ENCODE measurements at regions not wholly inside any gene's neighbourhood (a gene's known extent, or its start where the extent isn't known, plus 50 kb on each side); places are given as distances from the start of the nearest gene placed in this dataset.

- Histone ChIP-seq H3K4me3 (ENCODE audit: low read length) (no peak overlapping the region), H3K27me3 (ENCODE audit: control insufficient read depth, insufficient read depth, low read length) (no peaks in the 10 kb centered on the region), H3K27ac (ENCODE audit: low read length) (no peak overlapping the region), H3K9me3 (replicated peaks; ENCODE audit: control insufficient read depth, low read depth, low read length) (no peaks in the 10 kb centered on the region), H3K4me1 (ENCODE audit: control insufficient read depth, insufficient read depth, low read length) (no peaks in the 10 kb centered on the region), H3K36me3 (ENCODE audit: control insufficient read depth, insufficient read depth, low read length) (no peaks in the 10 kb centered on the region)
- WGBS (ENCODE audit: insufficient coverage): no CpG with 5 or more reads among the region's 4 CpGs
- DNase-seq: no peak
Measured at GRCh38 chr10:4442296-4442695, 383.7 kb upstream of the AKR1E2 start.

- DNase-seq: no peak
- H3K9me3 ChIP-seq (replicated peaks; ENCODE audit: control insufficient read depth, low read depth, low read length): no peaks in the 10 kb centered on the region
- no peaks in the 10 kb centered on the region for H3K27me3 ChIP-seq (ENCODE audit: control insufficient read depth, insufficient read depth, low read length)
- whole genome bisulfite sequencing (ENCODE audit: insufficient coverage): 90% methylated on average over 3 of the region's 5 CpGs
- no peak overlapping the region for H3K27ac ChIP-seq (ENCODE audit: low read length)
- H3K4me1 ChIP-seq (ENCODE audit: control insufficient read depth, insufficient read depth, low read length): no peaks in the 10 kb centered on the region
- no peak overlapping the region for H3K4me3 ChIP-seq (ENCODE audit: low read length)
- no peaks in the 10 kb centered on the region for H3K36me3 ChIP-seq (ENCODE audit: control insufficient read depth, insufficient read depth, low read length)
Measured at GRCh38 chr10:4440260-4440659, 385.7 kb upstream of the AKR1E2 start.

- H3K36me3 ChIP-seq (ENCODE audit: control insufficient read depth, insufficient read depth, low read length): no peaks in the 10 kb centered on the region
- H3K9me3 ChIP-seq (replicated peaks; ENCODE audit: control insufficient read depth, low read depth, low read length): no peaks in the 10 kb centered on the region
- H3K4me3 ChIP-seq (ENCODE audit: low read length): no peak overlapping the region
- H3K4me1 ChIP-seq (ENCODE audit: control insufficient read depth, insufficient read depth, low read length): no peaks in the 10 kb centered on the region
- WGBS (ENCODE audit: insufficient coverage): no CpG with 5 or more reads among the region's 1 CpG
- H3K27ac ChIP-seq (ENCODE audit: low read length): no peak overlapping the region
- no peak for DNase-seq
- no peaks in the 10 kb centered on the region for H3K27me3 ChIP-seq (ENCODE audit: control insufficient read depth, insufficient read depth, low read length)
Measured at GRCh38 chr10:4437791-4438190, 388.2 kb upstream of the AKR1E2 start.

DNA sequence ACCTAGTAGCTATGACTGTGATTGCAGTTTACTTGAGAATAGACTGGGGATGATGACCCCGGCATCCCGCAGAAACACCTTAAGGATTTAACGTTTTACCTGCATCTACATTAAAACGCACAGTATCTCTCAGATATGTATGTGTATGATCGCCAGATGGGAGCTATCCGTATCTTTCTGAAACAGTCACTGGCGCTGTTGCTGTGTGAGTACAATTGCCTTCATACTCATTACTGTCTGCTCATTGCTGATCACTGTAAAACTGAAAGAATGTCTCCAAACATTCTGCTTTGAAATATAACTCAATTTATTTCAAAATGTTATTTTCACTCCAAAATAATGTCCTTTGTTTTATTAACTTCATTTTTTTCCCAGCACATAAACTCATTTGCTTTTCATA is 388.9 kb upstream of the AKR1E2 start:
- H3K9me3 ChIP-seq (replicated peaks; ENCODE audit: control insufficient read depth, low read depth, low read length): no peaks in the 10 kb centered on the region
- no peak for DNase-seq
- no peak overlapping the region for H3K4me3 ChIP-seq (ENCODE audit: low read length)
- H3K4me1 ChIP-seq (ENCODE audit: control insufficient read depth, insufficient read depth, low read length): no peaks in the 10 kb centered on the region
- no peaks in the 10 kb centered on the region for H3K36me3 ChIP-seq (ENCODE audit: control insufficient read depth, insufficient read depth, low read length)
- H3K27me3 ChIP-seq (ENCODE audit: control insufficient read depth, insufficient read depth, low read length): no peaks in the 10 kb centered on the region
- 81% methylated on average over 5 of the region's 7 CpGs for WGBS (ENCODE audit: insufficient coverage)
- no peak overlapping the region for H3K27ac ChIP-seq (ENCODE audit: low read length)

DNA sequence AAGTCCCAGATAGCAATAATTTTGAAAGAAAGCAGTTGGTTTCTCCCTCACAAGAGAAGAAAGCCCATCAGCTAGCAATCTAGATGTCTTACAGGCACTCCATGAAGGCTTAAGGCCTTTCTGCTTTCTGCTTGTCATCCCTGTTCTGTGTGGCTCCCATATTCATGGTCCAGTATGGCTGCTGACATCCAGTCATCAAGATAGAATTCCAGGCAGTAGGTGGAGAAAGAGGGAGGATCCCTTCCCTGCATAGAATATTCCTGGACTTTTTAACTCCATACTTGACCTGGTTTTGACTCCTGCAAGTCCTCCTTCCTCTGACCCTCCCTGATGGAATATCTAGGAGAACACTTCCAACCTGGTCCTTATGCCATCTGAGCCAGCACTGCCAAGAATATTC is 389.9 kb upstream of the AKR1E2 start:
- no peak for DNase-seq
- H3K27ac ChIP-seq (ENCODE audit: low read length): no peak overlapping the region
- H3K9me3 ChIP-seq (replicated peaks; ENCODE audit: control insufficient read depth, low read depth, low read length): no peaks in the 10 kb centered on the region
- H3K4me1 ChIP-seq (ENCODE audit: control insufficient read depth, insufficient read depth, low read length): peaks cover 1% of the 10 kb centered on the region
- no peaks in the 10 kb centered on the region for H3K36me3 ChIP-seq (ENCODE audit: control insufficient read depth, insufficient read depth, low read length)
- no peaks in the 10 kb centered on the region for H3K27me3 ChIP-seq (ENCODE audit: control insufficient read depth, insufficient read depth, low read length)
- H3K4me3 ChIP-seq (ENCODE audit: low read length): no peak overlapping the region

- H3K27me3 ChIP-seq (ENCODE audit: control insufficient read depth, insufficient read depth, low read length): no peaks in the 10 kb centered on the region
- H3K27ac ChIP-seq (ENCODE audit: low read length): no peak overlapping the region
- no peak for DNase-seq
- no peaks in the 10 kb centered on the region for H3K9me3 ChIP-seq (replicated peaks; ENCODE audit: control insufficient read depth, low read depth, low read length)
- H3K4me1 ChIP-seq (ENCODE audit: control insufficient read depth, insufficient read depth, low read length): peaks cover 2% of the 10 kb centered on the region
- no peaks in the 10 kb centered on the region for H3K36me3 ChIP-seq (ENCODE audit: control insufficient read depth, insufficient read depth, low read length)
- 40% methylated on average over 1 of the region's 3 CpGs for WGBS (ENCODE audit: insufficient coverage)
- H3K4me3 ChIP-seq (ENCODE audit: low read length): no peak overlapping the region
Measured at GRCh38 chr10:4434516-4435071, 391.4 kb upstream of the AKR1E2 start.

GRCh38 chr10:4434105-4434504 is 391.9 kb upstream of the AKR1E2 start:
- H3K27me3 ChIP-seq (ENCODE audit: control insufficient read depth, insufficient read depth, low read length): no peaks in the 10 kb centered on the region
- H3K9me3 ChIP-seq (replicated peaks; ENCODE audit: control insufficient read depth, low read depth, low read length): no peaks in the 10 kb centered on the region
- H3K4me1 ChIP-seq (ENCODE audit: control insufficient read depth, insufficient read depth, low read length): peaks cover 2% of the 10 kb centered on the region
- no peak overlapping the region for H3K4me3 ChIP-seq (ENCODE audit: low read length)
- no peak overlapping the region for H3K27ac ChIP-seq (ENCODE audit: low read length)
- no peaks in the 10 kb centered on the region for H3K36me3 ChIP-seq (ENCODE audit: control insufficient read depth, insufficient read depth, low read length)
- 95% methylated on average over 3 of the region's 3 CpGs for WGBS (ENCODE audit: insufficient coverage)
- no peak for DNase-seq

GRCh38 chr10:4431114-4431863 is 394.7 kb upstream of the AKR1E2 start:
- no peak for DNase-seq
- no peaks in the 10 kb centered on the region for H3K9me3 ChIP-seq (replicated peaks; ENCODE audit: control insufficient read depth, low read depth, low read length)

GRCh38 chr10:4429571-4429970 is 396.4 kb upstream of the AKR1E2 start:
- no peaks in the 10 kb centered on the region for H3K9me3 ChIP-seq (replicated peaks; ENCODE audit: control insufficient read depth, low read depth, low read length)
- H3K36me3 ChIP-seq (ENCODE audit: control insufficient read depth, insufficient read depth, low read length): no peaks in the 10 kb centered on the region
- no peak overlapping the region for H3K27ac ChIP-seq (ENCODE audit: low read length)
- H3K4me3 ChIP-seq (ENCODE audit: low read length): no peak overlapping the region
- 59% methylated on average over 7 of the region's 9 CpGs for WGBS (ENCODE audit: insufficient coverage)
- H3K4me1 ChIP-seq (ENCODE audit: control insufficient read depth, insufficient read depth, low read length): peaks cover 2% of the 10 kb centered on the region
- H3K27me3 ChIP-seq (ENCODE audit: control insufficient read depth, insufficient read depth, low read length): no peaks in the 10 kb centered on the region
- no peak for DNase-seq

More at GRCh38 chr10:4431114-4431863, 394.7 kb upstream of the AKR1E2 start:
- Histone ChIP-seq H3K27me3 (ENCODE audit: control insufficient read depth, insufficient read depth, low read length) (no peaks in the 10 kb centered on the region), H3K4me3 (ENCODE audit: low read length) (no peak overlapping the region), H3K4me1 (ENCODE audit: control insufficient read depth, insufficient read depth, low read length) (peaks cover 2% of the 10 kb centered on the region), H3K27ac (ENCODE audit: low read length) (no peak overlapping the region), H3K36me3 (ENCODE audit: control insufficient read depth, insufficient read depth, low read length) (no peaks in the 10 kb centered on the region)
- WGBS (ENCODE audit: insufficient coverage): 61% methylated on average over 2 of the region's 11 CpGs

DNA sequence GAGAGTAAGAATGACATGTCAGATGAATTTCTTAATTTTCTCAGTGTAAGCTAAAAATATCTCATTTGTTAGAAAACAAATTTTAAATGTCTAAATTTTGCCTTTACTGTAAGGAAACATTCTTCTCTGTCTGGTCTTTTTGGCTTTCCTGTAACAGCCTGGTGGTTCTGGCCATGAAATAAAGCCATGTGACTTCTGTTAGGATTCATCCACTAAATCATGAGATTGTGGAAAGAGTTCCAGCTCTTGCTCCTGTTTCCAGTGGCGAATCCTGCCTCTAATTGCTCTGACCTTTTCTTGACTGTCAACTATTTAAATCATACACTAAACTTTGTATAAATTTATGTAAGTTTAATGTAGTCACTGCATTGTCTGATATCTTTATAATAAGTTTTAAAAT is 398.5 kb upstream of the AKR1E2 start:
- peak; percentile 56 for DNase-seq
- Histone ChIP-seq H3K9me3 (replicated peaks; ENCODE audit: control insufficient read depth, low read depth, low read length) (no peaks in the 10 kb centered on the region), H3K27ac (ENCODE audit: low read length) (no peak overlapping the region), H3K4me1 (ENCODE audit: control insufficient read depth, insufficient read depth, low read length) (peaks cover 2% of the 10 kb centered on the region), H3K27me3 (ENCODE audit: control insufficient read depth, insufficient read depth, low read length) (no peaks in the 10 kb centered on the region), H3K36me3 (ENCODE audit: control insufficient read depth, insufficient read depth, low read length) (no peaks in the 10 kb centered on the region), H3K4me3 (ENCODE audit: low read length) (no peak overlapping the region)
- WGBS (ENCODE audit: insufficient coverage): no CpG with 5 or more reads among the region's 1 CpG
